ENCODE measurements at regions not wholly inside any gene's neighbourhood (a gene's known extent, or its start where the extent isn't known, plus 50 kb on each side); places are given as distances from the start of the nearest gene placed in this dataset.

GRCh38 chr10:71085689-71086438 lies 126.5 kb upstream of the UNC5B start:
- TF ChIP-seq REST (IDR thresholded peaks at IDR 0.05; ENCODE audit: insufficient read depth in 1 of 2, low read depth in 2 of 2, low read length in 2 of 2) (no peak), FOXP2 (optimal IDR thresholded peaks at IDR 0.05; ENCODE audit: borderline replicate concordance, extremely low read depth, extremely low read length, insufficient read depth) (no peak), POLR2AphosphoS5 (IDR thresholded peaks at IDR 0.05; ENCODE audit: low read depth, low read length) (no peak), SIN3A (IDR thresholded peaks at IDR 0.05; ENCODE audit: borderline replicate concordance, insufficient read depth, low read length) (no peak), TAF1 (IDR thresholded peaks at IDR 0.05; ENCODE audit: borderline replicate concordance, insufficient read depth, low read length) (no peak)

DNA sequence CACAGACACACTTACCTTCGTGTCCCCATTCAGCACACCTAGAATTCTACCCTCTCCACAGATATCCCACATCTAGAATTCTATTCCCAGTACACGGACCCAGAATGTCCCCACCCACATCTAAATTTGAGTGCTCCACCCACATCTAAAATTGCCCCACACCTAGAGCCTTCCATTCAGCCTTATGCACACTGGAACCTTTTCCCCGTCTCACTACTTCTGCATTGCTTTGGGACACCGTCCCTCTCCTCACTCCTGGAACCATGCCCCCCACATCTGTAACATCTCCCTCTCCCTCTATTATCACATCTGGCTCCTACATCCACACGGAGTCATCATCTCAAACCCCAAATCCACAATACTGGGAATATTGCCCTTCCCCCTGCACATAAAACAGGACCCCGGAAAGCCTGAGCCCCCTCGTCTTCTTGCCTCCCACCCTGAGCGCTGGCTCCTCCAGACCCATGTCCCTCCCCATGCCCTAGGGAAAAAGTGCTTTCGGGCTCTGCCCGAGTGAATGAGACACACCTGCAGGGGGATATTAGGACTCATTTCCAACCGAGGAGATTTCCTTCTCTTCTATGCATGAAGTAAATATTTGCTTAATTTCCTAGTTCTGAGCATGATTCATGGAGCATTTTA lies 125.8 kb upstream of the UNC5B start:
- TF ChIP-seq POLR2AphosphoS5 (IDR thresholded peaks at IDR 0.05; ENCODE audit: low read depth, low read length) (no peak), TAF1 (IDR thresholded peaks at IDR 0.05; ENCODE audit: borderline replicate concordance, insufficient read depth, low read length) (no peak), REST (IDR thresholded peaks at IDR 0.05; ENCODE audit: insufficient read depth in 1 of 2, low read depth in 2 of 2, low read length in 2 of 2) (no peak), SIN3A (IDR thresholded peaks at IDR 0.05; ENCODE audit: borderline replicate concordance, insufficient read depth, low read length) (no peak), FOXP2 (optimal IDR thresholded peaks at IDR 0.05; ENCODE audit: borderline replicate concordance, extremely low read depth, extremely low read length, insufficient read depth) (no peak)

DNA sequence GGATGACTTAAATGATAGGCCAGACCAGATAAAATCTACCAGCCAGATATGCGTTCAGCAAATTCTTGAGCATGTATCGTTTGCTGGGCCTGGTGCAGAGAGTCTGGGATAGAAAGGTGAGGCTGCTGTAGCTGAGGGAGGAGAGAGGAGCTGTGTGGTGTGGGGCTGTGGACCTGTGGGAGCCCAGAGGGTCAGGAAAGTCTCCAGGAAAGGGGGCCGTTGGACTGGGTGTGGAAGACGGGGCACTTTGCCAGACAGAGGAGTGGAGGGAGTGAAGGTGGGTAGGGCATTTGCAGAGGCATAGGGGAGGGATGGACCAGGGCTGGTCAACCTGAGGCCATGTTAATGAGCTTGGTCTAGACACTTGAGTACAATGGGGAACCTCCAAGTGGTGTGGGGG lies 124.7 kb upstream of the UNC5B start:
- TF ChIP-seq REST (IDR thresholded peaks at IDR 0.05; ENCODE audit: insufficient read depth in 1 of 2, low read depth in 2 of 2, low read length in 2 of 2) = no peak

DNA sequence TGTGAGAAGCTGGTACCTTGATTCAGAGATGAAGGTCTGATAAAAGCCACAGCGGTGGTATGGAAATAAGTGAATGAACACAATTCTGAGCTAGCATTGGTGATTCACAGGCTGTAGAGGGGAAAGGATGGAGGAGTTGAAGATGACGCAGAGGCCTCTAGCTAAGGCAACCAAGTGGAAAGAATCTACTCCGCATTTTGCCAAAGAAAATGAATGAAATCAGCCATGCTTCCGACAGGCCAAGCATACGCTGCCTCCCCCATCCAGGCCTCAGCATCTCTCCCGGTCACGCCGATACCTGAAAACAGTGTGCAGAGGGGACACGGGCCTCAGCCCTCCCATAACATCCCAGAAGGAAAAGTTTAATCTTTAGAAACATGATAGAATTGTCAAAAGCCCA lies 124.3 kb upstream of the UNC5B start:
- TF ChIP-seq SIN3A (IDR thresholded peaks at IDR 0.05; ENCODE audit: borderline replicate concordance, insufficient read depth, low read length) = no peak
- TF ChIP-seq TAF1 (IDR thresholded peaks at IDR 0.05; ENCODE audit: borderline replicate concordance, insufficient read depth, low read length) = no peak
- no peak for TF ChIP-seq REST (IDR thresholded peaks at IDR 0.05; ENCODE audit: insufficient read depth in 1 of 2, low read depth in 2 of 2, low read length in 2 of 2)
- no peak for TF ChIP-seq POLR2AphosphoS5 (IDR thresholded peaks at IDR 0.05; ENCODE audit: low read depth, low read length)
- no peak for TF ChIP-seq FOXP2 (optimal IDR thresholded peaks at IDR 0.05; ENCODE audit: borderline replicate concordance, extremely low read depth, extremely low read length, insufficient read depth)

All from PFSK-1 (cell line).